ENCODE measurements at regions not wholly inside any gene's neighbourhood (a gene's known extent, or its start where the extent isn't known, plus 50 kb on each side); places are given as distances from the start of the nearest gene placed in this dataset.

GRCh38 chr12:31865023-31865422 is 94.2 kb upstream of the RESF1 start:
- Histone ChIP-seq H3K27me3 (no peaks in the 10 kb centered on the region), H3K4me1 (no peaks in the 10 kb centered on the region), H3K36me3 (no peaks in the 10 kb centered on the region), H3K4me3 (no peak overlapping the region), H3K9me3 (no peaks in the 10 kb centered on the region), H3K27ac (no peak overlapping the region)
- 45 to 100% methylated on average over 1 to 2 of the region's 2 CpGs for WGBS, 2 donors (ENCODE audit: low coverage in 1 of 2)
- TF ChIP-seq POLR2A (IDR thresholded peaks at IDR 0.05), result no peak
- no peak for TF ChIP-seq POLR2AphosphoS5 (IDR thresholded peaks at IDR 0.05)
- no peak for TF ChIP-seq EP300 (IDR thresholded peaks at IDR 0.05)
- TF ChIP-seq CTCF (IDR thresholded peaks at IDR 0.05), result no peak
- no peak for ATAC-seq

GRCh38 chr12:31861360-31861759 is 97.9 kb upstream of the RESF1 start:
- Histone ChIP-seq H3K27me3 (no peaks in the 10 kb centered on the region), H3K36me3 (no peaks in the 10 kb centered on the region), H3K4me1 (no peaks in the 10 kb centered on the region), H3K4me3 (no peak overlapping the region), H3K9me3 (no peaks in the 10 kb centered on the region), H3K27ac (no peak overlapping the region)
- no peak for ATAC-seq
- TF ChIP-seq EP300 (IDR thresholded peaks at IDR 0.05) (no peak), POLR2AphosphoS5 (IDR thresholded peaks at IDR 0.05) (no peak), CTCF (IDR thresholded peaks at IDR 0.05) (no peak), POLR2A (IDR thresholded peaks at IDR 0.05) (no peak)
- 73 to 94% methylated on average over 2 of the region's 2 CpGs for WGBS, 2 donors (ENCODE audit: low coverage in 1 of 2)

GRCh38 chr12:31860401-31860800 is 98.8 kb upstream of the RESF1 start:
- no peaks in the 10 kb centered on the region for H3K36me3 ChIP-seq
- no peaks in the 10 kb centered on the region for H3K27me3 ChIP-seq
- 76 to 83% methylated on average over 4 of the region's 4 CpGs for WGBS, 2 donors (ENCODE audit: low coverage in 1 of 2)
- TF ChIP-seq CTCF (IDR thresholded peaks at IDR 0.05), result no peak
- TF ChIP-seq POLR2AphosphoS5 (IDR thresholded peaks at IDR 0.05), result no peak
- TF ChIP-seq POLR2A (IDR thresholded peaks at IDR 0.05), result no peak
- no peak for TF ChIP-seq EP300 (IDR thresholded peaks at IDR 0.05)
- no peak for ATAC-seq
- H3K9me3 ChIP-seq, result no peaks in the 10 kb centered on the region
- no peak overlapping the region for H3K4me3 ChIP-seq
- no peak overlapping the region for H3K27ac ChIP-seq
- no peaks in the 10 kb centered on the region for H3K4me1 ChIP-seq

- H3K9me3 ChIP-seq, result no peaks in the 10 kb centered on the region
- no peaks in the 10 kb centered on the region for H3K36me3 ChIP-seq
- WGBS, 2 donors (ENCODE audit: low coverage in 1 of 2), result 80 to 86% methylated on average over 11 to 13 of the region's 13 CpGs
- no peaks in the 10 kb centered on the region for H3K27me3 ChIP-seq
- TF ChIP-seq CTCF (IDR thresholded peaks at IDR 0.05), result no peak
- no peak overlapping the region for H3K27ac ChIP-seq
- no peak overlapping the region for H3K4me3 ChIP-seq
- ATAC-seq, result no peak
- no peaks in the 10 kb centered on the region for H3K4me1 ChIP-seq
Measured at GRCh38 chr12:31859232-31859977, 99.8 kb upstream of the RESF1 start.

GRCh38 chr12:31855427-31855826 is 103.8 kb upstream of the RESF1 start:
- Histone ChIP-seq H3K4me3 (no peak overlapping the region), H3K27me3 (no peaks in the 10 kb centered on the region), H3K4me1 (no peaks in the 10 kb centered on the region), H3K27ac (no peak overlapping the region), H3K9me3 (peaks cover 0 to 3% (median 0%) of the 10 kb centered on the region in 3 donors), H3K36me3 (no peaks in the 10 kb centered on the region)
- no peak for TF ChIP-seq CTCF (IDR thresholded peaks at IDR 0.05)
- TF ChIP-seq POLR2AphosphoS5 (IDR thresholded peaks at IDR 0.05), result no peak
- TF ChIP-seq EP300 (IDR thresholded peaks at IDR 0.05), result no peak
- no peak for TF ChIP-seq POLR2A (IDR thresholded peaks at IDR 0.05)
- WGBS, 2 donors (ENCODE audit: low coverage in 1 of 2), result 89 to 90% methylated on average over 5 of the region's 5 CpGs
- ATAC-seq, result no peak
